ENCODE measurements at regions not wholly inside any gene's neighbourhood (a gene's known extent, or its start where the extent isn't known, plus 50 kb on each side); places are given as distances from the start of the nearest gene placed in this dataset.
A peak's percentile ranks its signal among the peaks of the same experiment; 100 is the strongest.

DNA sequence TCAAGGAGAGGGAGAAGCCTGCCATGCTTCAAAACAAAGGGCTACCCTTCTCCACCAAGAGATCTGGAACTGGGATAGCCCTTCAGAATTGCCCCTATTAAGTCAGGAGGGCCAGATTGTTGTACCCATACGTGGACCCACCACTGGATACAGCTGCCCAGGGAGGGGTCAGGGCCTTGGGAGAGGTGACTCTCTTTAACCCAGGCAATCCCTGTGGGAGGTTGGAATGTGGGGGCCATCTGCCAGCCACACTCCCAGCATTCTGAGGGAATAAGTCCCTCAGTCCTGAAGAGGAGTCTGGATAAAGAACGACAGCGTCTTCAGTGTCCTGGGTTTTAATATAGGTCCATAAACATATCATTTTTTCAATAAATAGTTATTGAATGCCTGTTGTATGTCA lies 588.2 kb upstream of the TENM4 start:
- H2BK15ac ChIP-seq (ENCODE audit: low read depth, low read length): no peak overlapping the region
- H3K23me2 ChIP-seq (ENCODE audit: insufficient read length, low read depth, low read length, poor library complexity, severe bottlenecking): no peaks in the 10 kb centered on the region
- H3K9ac ChIP-seq (ENCODE audit: extremely low read depth, insufficient read length, low read length): no peak overlapping the region
- TF ChIP-seq, protein P1, sequence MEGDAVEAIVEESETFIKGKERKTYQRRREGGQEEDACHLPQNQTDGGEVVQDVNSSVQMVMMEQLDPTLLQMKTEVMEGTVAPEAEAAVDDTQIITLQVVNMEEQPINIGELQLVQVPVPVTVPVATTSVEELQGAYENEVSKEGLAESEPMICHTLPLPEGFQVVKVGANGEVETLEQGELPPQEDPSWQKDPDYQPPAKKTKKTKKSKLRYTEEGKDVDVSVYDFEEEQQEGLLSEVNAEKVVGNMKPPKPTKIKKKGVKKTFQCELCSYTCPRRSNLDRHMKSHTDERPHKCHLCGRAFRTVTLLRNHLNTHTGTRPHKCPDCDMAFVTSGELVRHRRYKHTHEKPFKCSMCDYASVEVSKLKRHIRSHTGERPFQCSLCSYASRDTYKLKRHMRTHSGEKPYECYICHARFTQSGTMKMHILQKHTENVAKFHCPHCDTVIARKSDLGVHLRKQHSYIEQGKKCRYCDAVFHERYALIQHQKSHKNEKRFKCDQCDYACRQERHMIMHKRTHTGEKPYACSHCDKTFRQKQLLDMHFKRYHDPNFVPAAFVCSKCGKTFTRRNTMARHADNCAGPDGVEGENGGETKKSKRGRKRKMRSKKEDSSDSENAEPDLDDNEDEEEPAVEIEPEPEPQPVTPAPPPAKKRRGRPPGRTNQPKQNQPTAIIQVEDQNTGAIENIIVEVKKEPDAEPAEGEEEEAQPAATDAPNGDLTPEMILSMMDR (conservative IDR thresholded peaks at IDR 0.05): no peak
- no peaks in the 10 kb centered on the region for H3K79me1 ChIP-seq (ENCODE audit: insufficient read depth, low read depth, low read length, poor library complexity, severe bottlenecking)
- peaks cover 5% of the 10 kb centered on the region in 2 experiments; a peak in 3 of 4 replicates for H3K4me1 Mint-ChIP-seq
- no peak overlapping the region for H3K4ac ChIP-seq (ENCODE audit: low read depth, low read length)
- H4K91ac ChIP-seq (ENCODE audit: insufficient read length, low read depth, low read length): no peak overlapping the region
- no peak overlapping the region for H3K23ac ChIP-seq (ENCODE audit: insufficient read length, low read depth, low read length)
- no peak overlapping the region for H4K8ac ChIP-seq (replicated peaks; ENCODE audit: insufficient read length, low read depth, low read length)
- no peak overlapping the region for H3K18ac ChIP-seq (ENCODE audit: insufficient read length, low read depth, low read length)
- no peaks in the 10 kb centered on the region for H3K27me3 ChIP-seq (ENCODE audit: insufficient read depth, low read length)
- H2BK5ac ChIP-seq (ENCODE audit: insufficient read length, low read length): no peak overlapping the region
- H2BK20ac ChIP-seq (ENCODE audit: low read depth, low read length, poor library complexity, severe bottlenecking): no peak overlapping the region
- no peak overlapping the region for H3K4me2 ChIP-seq (ENCODE audit: insufficient read depth, insufficient read length, low read length)
- no peaks in the 10 kb centered on the region for H3K79me2 ChIP-seq (ENCODE audit: insufficient read depth, low read length)
- no peak overlapping the region for H2AK5ac ChIP-seq (ENCODE audit: insufficient read length, low read length)
- no peaks in the 10 kb centered on the region for H3K36me3 Mint-ChIP-seq (ENCODE audit: insufficient read depth in 1 of 3, low read depth in 3 of 3)
- no CpG with 5 or more reads among the region's 3 CpGs for WGBS (ENCODE audit: extremely low coverage, insufficient read length, low lambda C conversion rate)
- peaks cover 0 to 5% of the 10 kb centered on the region in 2 experiments; a peak in 1 of 5 replicates for H3K9me3 Mint-ChIP-seq
- no peaks in the 10 kb centered on the region for H3K9me3 ChIP-seq (ENCODE audit: control insufficient read depth, low read depth, low read length)
- H3T11ph ChIP-seq (ENCODE audit: low read length): no peak overlapping the region
- no peak overlapping the region for H3K4me3 Mint-ChIP-seq
- peak overlapping the region in 1 of 3 experiments; percentile 51; a peak in 1 of 7 replicates for H3K27ac Mint-ChIP-seq
- no peak for DNase-seq
- H3K4me1 ChIP-seq (ENCODE audit: insufficient read depth, low read length): no peaks in the 10 kb centered on the region
- H4K5ac ChIP-seq (ENCODE audit: insufficient read length, low read depth, low read length): no peak overlapping the region
- H4K20me1 ChIP-seq (ENCODE audit: control insufficient read depth, insufficient read depth, insufficient read length): no peaks in the 10 kb centered on the region
- H3K27me3 Mint-ChIP-seq (ENCODE audit: low read depth): no peaks in the 10 kb centered on the region
- no peak overlapping the region for H2AFZ ChIP-seq (ENCODE audit: low read length)
- H3K56ac ChIP-seq (ENCODE audit: insufficient read length, low read depth, low read length): no peak overlapping the region
- no peak overlapping the region for H3K27ac ChIP-seq (ENCODE audit: insufficient read length, low read depth, low read length)
- H2BK12ac ChIP-seq (ENCODE audit: insufficient read length, low read depth, low read length): no peak overlapping the region
- no peak overlapping the region for H2BK120ac ChIP-seq (ENCODE audit: low read depth, low read length, poor library complexity, severe bottlenecking)
- no peak overlapping the region for H3K14ac ChIP-seq (ENCODE audit: insufficient read depth, low read length)

All from H9 (cell line).